Lower leg skin (tissue), 4 donors: ENCODE measurements at regions not wholly inside any gene's neighbourhood (a gene's known extent, or its start where the extent isn't known, plus 50 kb on each side); places are given as distances from the start of the nearest gene placed in this dataset.
"Not testable (repeated sequence)": the region's sequence is repeated elsewhere in the genome, so short reads cannot be mapped to it uniquely, and the experiment has no call there.

Experiments used
- DNase-seq, 2 donors: peaks; one replicate each; pipeline ENCODE4 v3.0.0-alpha.2; 2019; ENCODE audit warnings: low spot score in 2 of 2
- H3K4me3 ChIP-seq: fragments of 200-600 bp; sonication (generic); 2 replicates; pipeline ENCODE4 v1.5.1; 2017; ENCODE audit warnings: mild to moderate bottlenecking, low read depth; ENCODE audit not compliant: poor library complexity, severe bottlenecking
- POLR2A ChIP-seq, 2 donors: fragments of 450-650 bp; IDR thresholded peaks; one replicate each; pipeline ENCODE4 v1.6.1; 2016 to 2017; ENCODE audit warnings: antibody characterized with exemption in 2 of 2, mild to moderate bottlenecking in 1 of 2, moderate library complexity in 1 of 2
- WGBS, 2 donors: methylation state at CpG; one replicate each; pipeline ENCODE4 v1.1.5; 2018; 5-methylcytosine and 5-hydroxymethylcytosine counted together
- intact Hi-C: fragments of 100-400 bp; cut with DNase I; formaldehyde crosslinking; loops from one replicate; pipeline ENCODE4 v1.15.0; 2023; ENCODE audit warnings: low total_unique reads
- TF ChIP-seq, protein P1 (sequence below), 3 donors: fragments of 450-650 bp; IDR thresholded peaks; one replicate each; pipeline ENCODE4 v1.5.1; 2016; ENCODE audit warnings: antibody characterized with exemption in 3 of 3, mild to moderate bottlenecking in 3 of 3, moderate library complexity in 2 of 3

DNA sequence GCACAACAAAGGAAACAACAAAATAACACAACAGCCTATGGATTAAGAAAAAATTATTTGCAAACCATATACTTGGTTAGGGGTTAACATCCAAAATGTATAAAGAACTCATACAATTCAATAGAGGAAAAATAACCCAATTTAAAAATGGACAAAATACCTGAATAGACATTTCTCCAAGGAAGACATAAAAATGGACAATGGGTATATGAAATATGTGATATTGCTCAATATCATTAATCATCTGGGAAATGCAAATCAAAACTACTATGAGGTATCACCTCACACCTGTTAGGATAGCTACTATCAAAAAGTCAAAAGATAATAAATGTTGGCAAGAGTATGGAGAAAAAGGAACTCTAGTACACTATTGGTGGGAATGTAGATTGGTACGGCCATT, 71.0 kb upstream of the THRB start:
- H3K4me3 ChIP-seq: no peak overlapping the region
- WGBS, 2 donors: 91 to 92% methylated on average over 1 of the region's 1 CpG
- no peak for TF ChIP-seq POLR2A (IDR thresholded peaks at IDR 0.05)
- TF ChIP-seq, protein P1, sequence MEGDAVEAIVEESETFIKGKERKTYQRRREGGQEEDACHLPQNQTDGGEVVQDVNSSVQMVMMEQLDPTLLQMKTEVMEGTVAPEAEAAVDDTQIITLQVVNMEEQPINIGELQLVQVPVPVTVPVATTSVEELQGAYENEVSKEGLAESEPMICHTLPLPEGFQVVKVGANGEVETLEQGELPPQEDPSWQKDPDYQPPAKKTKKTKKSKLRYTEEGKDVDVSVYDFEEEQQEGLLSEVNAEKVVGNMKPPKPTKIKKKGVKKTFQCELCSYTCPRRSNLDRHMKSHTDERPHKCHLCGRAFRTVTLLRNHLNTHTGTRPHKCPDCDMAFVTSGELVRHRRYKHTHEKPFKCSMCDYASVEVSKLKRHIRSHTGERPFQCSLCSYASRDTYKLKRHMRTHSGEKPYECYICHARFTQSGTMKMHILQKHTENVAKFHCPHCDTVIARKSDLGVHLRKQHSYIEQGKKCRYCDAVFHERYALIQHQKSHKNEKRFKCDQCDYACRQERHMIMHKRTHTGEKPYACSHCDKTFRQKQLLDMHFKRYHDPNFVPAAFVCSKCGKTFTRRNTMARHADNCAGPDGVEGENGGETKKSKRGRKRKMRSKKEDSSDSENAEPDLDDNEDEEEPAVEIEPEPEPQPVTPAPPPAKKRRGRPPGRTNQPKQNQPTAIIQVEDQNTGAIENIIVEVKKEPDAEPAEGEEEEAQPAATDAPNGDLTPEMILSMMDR (IDR thresholded peaks at IDR 0.05): no peak
- intact Hi-C loops: no loop called here
- no peak for DNase-seq

DNA sequence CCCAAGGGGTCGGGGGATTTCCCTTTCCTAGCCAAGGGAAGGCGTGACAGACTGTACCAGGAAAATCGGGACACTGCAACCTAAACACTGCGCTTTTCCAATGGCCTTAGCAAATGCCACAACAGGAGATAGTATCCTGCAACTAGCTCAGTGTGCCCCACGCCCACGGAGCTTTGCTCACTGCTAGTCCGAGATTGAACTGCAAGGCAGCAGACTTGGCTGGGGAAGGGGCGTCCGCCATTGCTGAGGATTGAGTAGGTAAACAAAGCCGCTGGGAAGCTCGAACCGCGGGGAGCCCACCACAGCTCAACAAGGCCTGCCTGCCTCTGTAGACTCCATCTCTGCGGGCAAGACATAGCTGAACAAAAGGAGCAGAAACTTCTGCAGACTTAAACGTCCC, 72.3 kb upstream of the THRB start:
- TF ChIP-seq, protein P1 (IDR thresholded peaks at IDR 0.05): no peak
- no peak for TF ChIP-seq POLR2A (IDR thresholded peaks at IDR 0.05)
- DNase-seq: no peak
- WGBS, 2 donors: 90 to 93% methylated on average over 15 of the region's 15 CpGs
- intact Hi-C loops: no loop called here
- H3K4me3 ChIP-seq: no peak overlapping the region

DNA sequence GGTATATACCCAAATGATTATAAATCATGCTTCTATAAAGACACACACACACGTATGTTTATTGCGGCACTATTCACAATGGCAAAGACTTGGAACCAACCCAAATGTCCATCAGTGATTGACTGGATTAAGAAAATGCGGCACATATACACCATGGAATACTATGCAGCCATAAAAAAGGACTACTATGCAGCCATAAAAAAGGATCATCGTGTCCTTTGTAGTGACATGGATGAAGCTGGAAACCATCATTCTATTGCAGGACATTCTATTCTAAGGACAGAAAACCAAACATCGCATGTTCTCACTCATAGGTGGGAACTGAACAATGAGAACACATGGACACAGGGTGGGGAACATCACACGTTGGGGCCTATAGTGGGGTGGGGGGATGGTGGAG, 77.8 kb upstream of the THRB start:
- H3K4me3 ChIP-seq, intact Hi-C loops, DNase-seq: not testable (repeated sequence)
- 91 to 96% methylated on average over 6 of the region's 6 CpGs for WGBS, 2 donors

DNA sequence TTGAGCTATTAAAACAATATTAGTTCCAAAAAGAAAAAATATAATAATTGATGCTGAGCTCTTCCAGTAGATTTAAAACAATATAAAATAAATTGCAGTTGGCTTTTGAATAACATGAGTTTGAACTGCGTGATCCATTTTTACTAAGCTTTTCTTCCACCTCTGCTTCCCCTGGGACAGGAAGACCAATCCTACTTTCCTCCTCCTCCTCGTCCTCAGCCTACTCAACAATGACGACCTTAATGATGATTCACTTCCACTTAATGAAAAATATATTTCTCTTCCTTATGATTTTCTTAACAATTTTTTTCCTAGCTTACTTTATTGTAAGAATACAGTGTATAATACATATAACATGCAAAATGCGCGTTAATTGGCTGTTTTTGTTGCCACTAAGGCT, 78.9 kb upstream of the THRB start:
- WGBS, 2 donors: 81% methylated on average over 5 of the region's 5 CpGs

DNA sequence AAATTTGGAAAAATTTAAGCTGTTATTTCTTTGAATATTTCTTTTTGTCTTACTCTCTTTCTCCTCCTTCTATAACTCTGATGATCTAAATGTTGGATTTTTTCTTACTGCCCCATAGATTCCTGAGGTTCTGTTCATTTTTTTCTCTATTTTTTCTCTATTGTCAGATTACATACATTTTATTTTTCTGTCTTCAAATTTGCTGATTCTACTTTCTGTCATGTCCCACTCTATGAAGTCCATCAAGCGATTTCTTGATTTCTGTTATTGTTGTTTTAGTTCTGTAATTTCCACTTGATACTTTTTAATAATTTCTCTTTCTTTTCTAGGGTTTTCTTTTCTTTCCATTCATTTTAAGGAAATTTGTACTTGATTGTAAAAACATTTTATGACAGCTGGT, 83.7 kb upstream of the THRB start:
- intact Hi-C loops: no loop called here
- DNase-seq: no peak
- TF ChIP-seq POLR2A (IDR thresholded peaks at IDR 0.05): no peak
- TF ChIP-seq, protein P1 (IDR thresholded peaks at IDR 0.05): no peak
- no peak overlapping the region for H3K4me3 ChIP-seq
- WGBS, 2 donors: 96 to 97% methylated on average over 1 of the region's 1 CpG

More for the DNA sequence above, 78.9 kb upstream of the THRB start:
- intact Hi-C loops: no loop called here
- H3K4me3 ChIP-seq: no peak overlapping the region
- no peak for DNase-seq
- no peak for TF ChIP-seq POLR2A (IDR thresholded peaks at IDR 0.05)
- TF ChIP-seq, protein P1 (IDR thresholded peaks at IDR 0.05): no peak

DNA sequence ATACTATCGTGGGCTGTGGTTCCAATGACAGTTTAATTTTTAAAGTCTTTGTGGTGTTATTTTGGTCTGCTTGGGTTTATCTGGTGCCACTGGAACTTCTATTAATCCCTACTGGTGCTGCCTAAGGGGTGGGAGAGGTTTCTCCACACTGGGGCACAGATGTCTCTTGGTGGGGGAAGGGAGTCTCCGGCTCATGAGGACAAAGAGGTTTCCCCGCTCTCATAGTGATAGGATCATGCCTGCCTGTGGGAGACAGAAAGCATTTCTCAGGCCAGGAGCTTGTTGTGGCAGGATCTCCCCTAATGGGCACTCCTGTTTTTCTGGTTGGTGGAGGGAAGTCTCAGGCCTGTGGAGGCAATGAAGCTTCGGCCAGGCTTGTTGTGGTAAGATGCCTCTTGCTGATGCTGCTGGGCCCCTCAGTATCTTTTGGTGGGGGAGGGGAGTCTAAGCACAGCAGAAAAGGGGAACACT, 84.3 kb upstream of the THRB start:
- no peak overlapping the region for H3K4me3 ChIP-seq
- WGBS, 2 donors: 47 to 57% methylated on average over 4 of the region's 4 CpGs
- DNase-seq: no peak
- no peak for TF ChIP-seq POLR2A (IDR thresholded peaks at IDR 0.05)
- TF ChIP-seq, protein P1 (IDR thresholded peaks at IDR 0.05): no peak
- intact Hi-C loops: no loop called here
